ENCODE measurements at regions not wholly inside any gene's neighbourhood (a gene's known extent, or its start where the extent isn't known, plus 50 kb on each side); places are given as distances from the start of the nearest gene placed in this dataset. TPM values are rescaled to one million over a fixed set of nuclear protein-coding genes. Genes with fewer than 3 reads are reported as not detected.

DNA sequence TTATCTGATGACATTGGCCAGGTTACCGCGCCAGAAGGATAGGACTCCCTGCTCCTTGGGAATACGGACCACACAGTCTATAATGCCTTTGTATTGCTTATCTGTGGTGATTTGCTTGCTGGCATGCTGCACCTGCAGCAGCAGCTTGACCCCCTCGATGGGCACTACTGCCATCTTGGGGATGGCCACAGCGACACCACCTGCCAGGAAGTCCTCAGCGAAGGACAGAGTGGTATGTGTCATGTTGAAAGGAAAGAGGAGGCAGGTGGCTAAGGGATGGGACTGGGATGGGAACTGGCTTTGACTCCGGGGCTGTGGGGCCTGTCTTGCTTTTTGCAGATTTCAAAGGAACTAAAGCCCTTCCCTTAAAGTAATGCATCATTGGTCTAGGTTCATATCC is 50.3 kb upstream of the ACO1 start:
- DNase-seq (ENCODE audit: low read depth, low spot score) (no peak), ATAC-seq (no peak)
- H3K4me1 ChIP-seq (ENCODE audit: control insufficient read depth, insufficient read depth, low read length), result no peaks in the 10 kb centered on the region
- no peak overlapping the region for H3K4me3 ChIP-seq (ENCODE audit: low read depth in 2 of 2, low read length in 2 of 2)
- no peak overlapping the region for H3K27ac ChIP-seq (ENCODE audit: low read length)
- no peaks in the 10 kb centered on the region for H3K27me3 ChIP-seq (ENCODE audit: control insufficient read depth, insufficient read depth, low read length)
- intact Hi-C loops (cut with micrococcal nuclease; ENCODE audit: unreplicated experiment) (no loop called here), in situ Hi-C loops (cut with HindIII; ENCODE audit: low pct_unique_long_range_greater_than_20kb, low sequenced_read_pairs) (no loop called here)
- no TSS peak for BruUV-seq (replicated peaks)
- TF ChIP-seq, protein P1, sequence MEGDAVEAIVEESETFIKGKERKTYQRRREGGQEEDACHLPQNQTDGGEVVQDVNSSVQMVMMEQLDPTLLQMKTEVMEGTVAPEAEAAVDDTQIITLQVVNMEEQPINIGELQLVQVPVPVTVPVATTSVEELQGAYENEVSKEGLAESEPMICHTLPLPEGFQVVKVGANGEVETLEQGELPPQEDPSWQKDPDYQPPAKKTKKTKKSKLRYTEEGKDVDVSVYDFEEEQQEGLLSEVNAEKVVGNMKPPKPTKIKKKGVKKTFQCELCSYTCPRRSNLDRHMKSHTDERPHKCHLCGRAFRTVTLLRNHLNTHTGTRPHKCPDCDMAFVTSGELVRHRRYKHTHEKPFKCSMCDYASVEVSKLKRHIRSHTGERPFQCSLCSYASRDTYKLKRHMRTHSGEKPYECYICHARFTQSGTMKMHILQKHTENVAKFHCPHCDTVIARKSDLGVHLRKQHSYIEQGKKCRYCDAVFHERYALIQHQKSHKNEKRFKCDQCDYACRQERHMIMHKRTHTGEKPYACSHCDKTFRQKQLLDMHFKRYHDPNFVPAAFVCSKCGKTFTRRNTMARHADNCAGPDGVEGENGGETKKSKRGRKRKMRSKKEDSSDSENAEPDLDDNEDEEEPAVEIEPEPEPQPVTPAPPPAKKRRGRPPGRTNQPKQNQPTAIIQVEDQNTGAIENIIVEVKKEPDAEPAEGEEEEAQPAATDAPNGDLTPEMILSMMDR (IDR thresholded peaks at IDR 0.05), result no peak
- no peak for TF ChIP-seq SIN3A (IDR thresholded peaks at IDR 0.05; ENCODE audit: borderline replicate concordance, insufficient read depth, low read depth, low read length)
- no peak for TF ChIP-seq POLR2AphosphoS5 (IDR thresholded peaks at IDR 0.05; ENCODE audit: low read depth, low read length)
- TF ChIP-seq, protein P2, sequence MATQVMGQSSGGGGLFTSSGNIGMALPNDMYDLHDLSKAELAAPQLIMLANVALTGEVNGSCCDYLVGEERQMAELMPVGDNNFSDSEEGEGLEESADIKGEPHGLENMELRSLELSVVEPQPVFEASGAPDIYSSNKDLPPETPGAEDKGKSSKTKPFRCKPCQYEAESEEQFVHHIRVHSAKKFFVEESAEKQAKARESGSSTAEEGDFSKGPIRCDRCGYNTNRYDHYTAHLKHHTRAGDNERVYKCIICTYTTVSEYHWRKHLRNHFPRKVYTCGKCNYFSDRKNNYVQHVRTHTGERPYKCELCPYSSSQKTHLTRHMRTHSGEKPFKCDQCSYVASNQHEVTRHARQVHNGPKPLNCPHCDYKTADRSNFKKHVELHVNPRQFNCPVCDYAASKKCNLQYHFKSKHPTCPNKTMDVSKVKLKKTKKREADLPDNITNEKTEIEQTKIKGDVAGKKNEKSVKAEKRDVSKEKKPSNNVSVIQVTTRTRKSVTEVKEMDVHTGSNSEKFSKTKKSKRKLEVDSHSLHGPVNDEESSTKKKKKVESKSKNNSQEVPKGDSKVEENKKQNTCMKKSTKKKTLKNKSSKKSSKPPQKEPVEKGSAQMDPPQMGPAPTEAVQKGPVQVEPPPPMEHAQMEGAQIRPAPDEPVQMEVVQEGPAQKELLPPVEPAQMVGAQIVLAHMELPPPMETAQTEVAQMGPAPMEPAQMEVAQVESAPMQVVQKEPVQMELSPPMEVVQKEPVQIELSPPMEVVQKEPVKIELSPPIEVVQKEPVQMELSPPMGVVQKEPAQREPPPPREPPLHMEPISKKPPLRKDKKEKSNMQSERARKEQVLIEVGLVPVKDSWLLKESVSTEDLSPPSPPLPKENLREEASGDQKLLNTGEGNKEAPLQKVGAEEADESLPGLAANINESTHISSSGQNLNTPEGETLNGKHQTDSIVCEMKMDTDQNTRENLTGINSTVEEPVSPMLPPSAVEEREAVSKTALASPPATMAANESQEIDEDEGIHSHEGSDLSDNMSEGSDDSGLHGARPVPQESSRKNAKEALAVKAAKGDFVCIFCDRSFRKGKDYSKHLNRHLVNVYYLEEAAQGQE (IDR thresholded peaks at IDR 0.05; ENCODE audit: insufficient read depth in 1 of 2, low read depth in 2 of 2, low read length in 1 of 2), result no peak
- TF ChIP-seq TCF7L2 (IDR thresholded peaks at IDR 0.05; ENCODE audit: low read depth, low read length), result no peak
- H3K9me3 ChIP-seq (ENCODE audit: control insufficient read depth, insufficient read depth, low read depth, low read length), result no peaks in the 10 kb centered on the region
- CTCF ChIA-PET, result no interaction called here
- no peaks in the 10 kb centered on the region for H3K36me3 ChIP-seq (ENCODE audit: control insufficient read depth, insufficient read depth, low read length)
- POLR2A ChIA-PET, result no interaction called here

Small RNAs in the stretch of these regions (microRNA-seq; reads per million reads assigned to microRNA genes)
- gene MIR873 (ENCODE audit: unreplicated experiment) (not detected), gene MIR876 (ENCODE audit: unreplicated experiment) (not detected)
